T-helper 2 cell treated with Interferon-gamma antibody and Interleukin-4, amounts not matched to agents 5 μg/mL and 100 μg/mL, for 36 hours (primary cell): ENCODE measurements at regions not wholly inside any gene's neighbourhood (a gene's known extent, or its start where the extent isn't known, plus 50 kb on each side); places are given as distances from the start of the nearest gene placed in this dataset.

Experiments used
- DNase-seq: peaks from one replicate; pipeline ENCODE4 v3.0.0; 2021; ENCODE audit warnings: low spot score
- H3K27ac Mint-ChIP-seq: one replicate; pipeline ENCODE4 v1.8.0; 2021; ENCODE audit warnings: mild to moderate bottlenecking, mixed read lengths
- H3K27me3 Mint-ChIP-seq: one replicate; pipeline ENCODE4 v1.8.0; 2021; ENCODE audit warnings: low read depth, mixed read lengths
- H3K36me3 Mint-ChIP-seq: one replicate; pipeline ENCODE4 v1.8.0; 2021; ENCODE audit warnings: low read depth, mixed read lengths
- H3K4me1 Mint-ChIP-seq: one replicate; pipeline ENCODE4 v1.8.0; 2021; ENCODE audit warnings: low read depth, mixed read lengths
- H3K4me3 Mint-ChIP-seq: one replicate; pipeline ENCODE4 v1.8.0; 2022; ENCODE audit warnings: mild to moderate bottlenecking, moderate library complexity, mixed read lengths
- H3K9me3 Mint-ChIP-seq: one replicate; pipeline ENCODE4 v1.8.0; 2021; ENCODE audit warnings: mixed read lengths

DNA sequence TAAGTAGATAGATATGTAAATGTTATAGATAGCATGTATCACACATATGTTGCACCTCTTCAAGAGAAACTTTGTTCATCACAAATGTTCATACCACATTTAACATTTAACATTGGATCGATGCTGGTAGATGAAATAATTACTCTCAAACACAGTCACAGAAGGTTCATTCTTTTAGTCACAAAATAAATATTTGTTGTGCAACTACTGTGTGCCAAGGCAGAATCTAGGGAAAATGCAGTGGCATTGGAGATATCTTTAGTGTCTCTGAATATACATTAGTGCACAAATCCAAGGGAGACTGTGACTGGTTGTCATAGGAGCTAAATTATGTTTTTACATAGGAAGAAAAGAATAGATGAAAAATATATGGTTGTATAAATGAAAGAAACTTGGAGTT is 535.7 kb downstream of the BRINP3 start:
- no peaks in the 10 kb centered on the region for H3K36me3 Mint-ChIP-seq
- H3K27me3 Mint-ChIP-seq = no peaks in the 10 kb centered on the region
- H3K4me3 Mint-ChIP-seq = no peak overlapping the region
- no peak for DNase-seq
- H3K4me1 Mint-ChIP-seq = no peaks in the 10 kb centered on the region
- H3K9me3 Mint-ChIP-seq = peaks cover 12% of the 10 kb centered on the region
- H3K27ac Mint-ChIP-seq = no peak overlapping the region

DNA sequence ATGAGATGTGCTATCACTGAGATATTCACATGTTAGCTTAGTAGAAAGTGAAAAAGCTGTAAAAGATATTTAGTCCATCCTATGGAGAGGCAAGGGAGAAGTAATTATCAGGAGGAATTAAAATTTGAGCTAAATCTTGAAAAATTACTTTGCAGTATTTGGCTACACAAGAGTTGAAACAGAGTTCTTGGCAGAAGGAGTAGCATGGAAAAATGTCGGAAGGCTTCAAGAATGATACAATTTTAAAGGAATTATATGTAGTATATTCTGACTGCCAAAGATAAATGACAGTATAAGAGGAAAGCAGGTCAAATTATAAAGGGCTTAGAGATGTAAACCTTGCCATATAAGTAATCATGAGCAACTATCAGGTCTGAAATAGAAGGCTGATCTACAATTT is 518.9 kb downstream of the BRINP3 start:
- H3K27me3 Mint-ChIP-seq = no peaks in the 10 kb centered on the region
- no peaks in the 10 kb centered on the region for H3K4me1 Mint-ChIP-seq
- H3K36me3 Mint-ChIP-seq = no peaks in the 10 kb centered on the region
- DNase-seq = no peak
- no peak overlapping the region for H3K27ac Mint-ChIP-seq
- peaks cover 3% of the 10 kb centered on the region for H3K9me3 Mint-ChIP-seq
- no peak overlapping the region for H3K4me3 Mint-ChIP-seq

DNA sequence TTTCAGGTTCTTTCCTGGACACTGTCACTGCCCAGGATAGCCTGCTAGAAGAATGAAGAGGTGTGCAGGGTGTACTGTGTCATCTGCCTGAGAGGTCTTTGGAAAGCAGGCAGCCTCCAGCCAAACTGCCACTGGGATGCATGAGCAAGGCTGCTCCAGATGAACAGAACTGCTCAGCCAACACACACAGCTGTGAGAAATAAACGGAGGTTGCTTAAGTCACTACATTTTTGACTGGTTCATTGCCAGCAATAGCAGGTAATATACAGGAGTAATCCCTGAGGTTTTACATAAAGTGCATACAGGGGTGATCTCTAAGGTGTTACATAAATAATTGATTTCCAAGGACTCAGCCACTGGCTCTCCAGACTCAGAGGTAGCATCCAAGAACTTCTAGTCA is 516.9 kb downstream of the BRINP3 start:
- no peak for DNase-seq
- Mint-ChIP-seq H3K4me3 (no peak overlapping the region), H3K27me3 (no peaks in the 10 kb centered on the region), H3K9me3 (peaks cover 3% of the 10 kb centered on the region), H3K4me1 (no peaks in the 10 kb centered on the region), H3K36me3 (no peaks in the 10 kb centered on the region), H3K27ac (no peak overlapping the region)

DNA sequence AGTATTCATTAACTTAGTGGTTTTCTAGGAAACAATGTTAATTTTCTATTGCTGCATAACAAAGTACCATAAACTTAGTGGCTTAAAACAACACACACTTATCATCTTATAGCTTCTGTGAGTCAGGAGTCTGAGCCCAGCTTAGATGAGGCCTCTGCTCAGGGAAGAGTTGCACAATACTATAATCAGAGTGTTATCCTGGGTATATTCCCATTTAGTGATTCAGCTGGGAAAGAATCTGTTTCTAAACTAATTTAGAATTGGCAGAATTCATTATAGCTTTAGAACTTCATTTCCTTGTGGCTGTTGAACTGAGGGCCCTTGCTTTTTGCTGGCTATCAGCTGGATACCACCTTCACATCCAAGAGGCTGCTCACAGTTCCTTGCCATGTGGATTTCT is 515.5 kb downstream of the BRINP3 start:
- Mint-ChIP-seq H3K27me3 (no peaks in the 10 kb centered on the region), H3K4me3 (no peak overlapping the region), H3K36me3 (no peaks in the 10 kb centered on the region), H3K9me3 (peaks cover 3% of the 10 kb centered on the region), H3K27ac (no peak overlapping the region), H3K4me1 (no peaks in the 10 kb centered on the region)
- no peak for DNase-seq

DNA sequence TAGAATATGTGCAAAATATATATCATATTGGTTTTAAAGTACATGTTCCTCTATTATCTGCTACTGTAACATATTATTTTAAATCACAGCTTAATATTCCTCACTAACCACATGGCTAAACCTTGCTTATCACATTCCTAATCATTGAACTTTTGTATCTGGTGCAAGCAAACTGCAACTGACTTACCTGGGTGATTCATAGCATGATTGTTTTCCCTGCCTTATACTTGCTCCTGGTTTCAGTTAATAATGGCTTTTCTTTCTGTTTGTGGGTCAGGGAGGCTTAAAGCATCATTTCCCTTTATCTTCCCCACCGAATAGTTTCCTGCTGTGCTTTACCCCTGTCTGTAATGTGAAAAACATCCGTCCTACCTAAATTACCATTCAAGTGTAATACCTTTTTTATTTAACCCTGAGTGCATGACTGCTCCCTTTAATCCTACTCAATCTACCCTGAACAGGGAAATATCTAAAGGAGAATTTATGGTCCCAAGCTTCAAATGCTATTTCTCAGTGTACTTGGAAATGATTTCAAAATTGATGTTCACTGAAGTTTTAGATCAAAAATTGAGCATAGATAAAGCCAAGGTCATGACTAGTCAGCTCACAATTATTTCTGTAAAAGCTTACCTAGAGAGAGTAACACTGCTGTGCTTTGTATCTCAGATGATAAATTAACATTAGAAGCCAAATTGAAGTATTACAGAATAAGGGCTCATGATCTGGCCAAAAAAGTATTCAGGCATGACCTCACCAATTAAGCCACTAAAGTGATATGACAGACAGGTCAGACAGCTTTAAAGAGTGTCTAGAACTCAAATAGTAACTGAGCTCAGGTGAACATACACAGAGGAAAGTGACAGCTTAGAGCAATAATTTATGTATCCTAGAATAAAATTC is 507.1 kb downstream of the BRINP3 start:
- Mint-ChIP-seq H3K27ac (no peak overlapping the region), H3K9me3 (peaks cover 11% of the 10 kb centered on the region), H3K4me1 (no peaks in the 10 kb centered on the region), H3K4me3 (no peak overlapping the region), H3K36me3 (no peaks in the 10 kb centered on the region), H3K27me3 (no peaks in the 10 kb centered on the region)
- DNase-seq = no peak

DNA sequence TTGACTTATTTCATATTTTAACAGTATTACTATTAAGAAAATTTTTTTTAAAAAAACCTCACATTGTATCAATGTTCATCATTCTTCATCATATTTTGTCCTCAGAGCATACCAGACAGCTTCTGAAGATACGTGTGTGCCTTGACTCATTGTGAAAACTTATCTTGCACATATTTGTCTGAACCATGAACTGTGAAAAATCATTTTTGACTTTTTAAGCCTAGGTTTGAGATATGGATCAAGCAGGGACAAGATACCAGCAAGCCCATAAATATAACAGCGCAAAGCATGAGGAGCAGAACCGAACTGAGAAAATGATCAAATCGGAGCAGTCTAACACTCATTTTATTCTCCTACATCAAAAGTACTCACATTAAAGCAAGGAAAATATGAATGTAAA is 506.0 kb downstream of the BRINP3 start:
- DNase-seq = no peak
- Mint-ChIP-seq H3K4me1 (no peaks in the 10 kb centered on the region), H3K27me3 (no peaks in the 10 kb centered on the region), H3K9me3 (peaks cover 18% of the 10 kb centered on the region), H3K36me3 (no peaks in the 10 kb centered on the region), H3K27ac (no peak overlapping the region), H3K4me3 (no peak overlapping the region)

- H3K36me3 Mint-ChIP-seq = no peaks in the 10 kb centered on the region
- no peaks in the 10 kb centered on the region for H3K27me3 Mint-ChIP-seq
- H3K4me1 Mint-ChIP-seq = no peaks in the 10 kb centered on the region
- DNase-seq = no peak
- peaks cover 29% of the 10 kb centered on the region for H3K9me3 Mint-ChIP-seq
- no peak overlapping the region for H3K4me3 Mint-ChIP-seq
- no peak overlapping the region for H3K27ac Mint-ChIP-seq
Measured at GRCh38 chr1:189977184-189977583, 500.5 kb downstream of the BRINP3 start.

DNA sequence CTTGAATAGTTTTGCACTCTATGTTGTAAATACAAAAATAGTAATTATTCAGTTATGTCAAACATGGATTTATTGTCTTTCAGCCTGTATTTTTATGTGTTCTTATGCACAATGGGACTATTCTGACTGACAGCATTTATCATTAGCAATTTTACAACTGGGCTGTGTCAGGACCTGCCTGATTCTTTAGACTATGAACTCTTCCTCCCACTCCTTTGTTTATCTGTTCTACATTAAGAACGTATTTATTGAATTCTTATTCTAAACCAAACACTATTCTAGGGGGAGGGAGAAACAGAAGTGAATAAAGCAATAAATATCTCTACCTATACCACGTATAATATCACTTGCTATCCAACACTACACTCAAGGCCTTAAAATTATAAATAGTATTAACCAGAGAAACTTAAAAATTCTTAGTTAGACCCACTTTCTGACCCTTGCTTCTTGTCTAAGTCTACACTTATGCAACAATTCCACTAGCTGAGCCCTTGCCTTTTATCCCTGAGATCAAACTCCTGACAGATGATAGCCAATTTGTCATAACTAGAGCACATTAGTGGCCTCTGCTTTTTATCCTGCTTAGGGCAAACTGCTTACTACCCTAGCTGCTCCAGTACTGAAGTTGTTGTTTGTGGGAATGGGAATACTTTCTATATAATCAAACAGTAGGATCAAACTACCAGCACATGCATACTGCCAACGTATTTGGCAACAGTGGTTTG is 494.3 kb downstream of the BRINP3 start:
- Mint-ChIP-seq H3K36me3 (no peaks in the 10 kb centered on the region), H3K9me3 (peaks cover 23% of the 10 kb centered on the region), H3K4me3 (no peak overlapping the region), H3K27me3 (no peaks in the 10 kb centered on the region), H3K27ac (no peak overlapping the region), H3K4me1 (no peaks in the 10 kb centered on the region)
- no peak for DNase-seq

DNA sequence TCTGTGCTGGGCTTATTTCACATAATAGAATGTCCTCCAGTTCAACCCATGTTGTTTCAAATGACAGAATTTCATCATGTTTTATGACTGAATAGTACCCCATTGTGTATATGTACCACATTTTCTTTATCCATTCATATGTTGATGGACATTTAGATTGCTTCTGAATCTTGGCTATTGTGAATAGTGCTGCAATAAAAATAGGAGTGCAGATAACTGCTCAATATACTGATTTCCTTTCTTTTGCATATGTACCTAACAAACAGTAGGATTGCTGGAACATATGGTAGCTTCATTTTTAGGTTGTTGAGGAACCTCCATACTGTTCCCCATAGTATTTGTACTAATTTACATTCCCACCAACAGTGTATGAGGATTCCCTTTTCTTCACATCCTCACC is 491.1 kb downstream of the BRINP3 start:
- Mint-ChIP-seq H3K9me3 (peaks cover 24% of the 10 kb centered on the region), H3K27me3 (no peaks in the 10 kb centered on the region), H3K4me3 (no peak overlapping the region), H3K27ac (no peak overlapping the region), H3K4me1 (no peaks in the 10 kb centered on the region), H3K36me3 (no peaks in the 10 kb centered on the region)
- DNase-seq = no peak

GRCh38 chr1:189987509-189987908 is 490.2 kb downstream of the BRINP3 start:
- H3K9me3 Mint-ChIP-seq = peaks cover 30% of the 10 kb centered on the region

GRCh38 chr1:189992856-189993255 is 484.8 kb downstream of the BRINP3 start:
- H3K36me3 Mint-ChIP-seq = no peaks in the 10 kb centered on the region
- no peaks in the 10 kb centered on the region for H3K27me3 Mint-ChIP-seq
- peaks cover 31% of the 10 kb centered on the region for H3K9me3 Mint-ChIP-seq
- no peak overlapping the region for H3K4me3 Mint-ChIP-seq
- DNase-seq = no peak
- H3K4me1 Mint-ChIP-seq = no peaks in the 10 kb centered on the region
- no peak overlapping the region for H3K27ac Mint-ChIP-seq

More at GRCh38 chr1:189987509-189987908, 490.2 kb downstream of the BRINP3 start:
- Mint-ChIP-seq H3K4me1 (no peaks in the 10 kb centered on the region), H3K27me3 (no peaks in the 10 kb centered on the region), H3K4me3 (no peak overlapping the region), H3K36me3 (no peaks in the 10 kb centered on the region), H3K27ac (no peak overlapping the region)
- no peak for DNase-seq

DNA sequence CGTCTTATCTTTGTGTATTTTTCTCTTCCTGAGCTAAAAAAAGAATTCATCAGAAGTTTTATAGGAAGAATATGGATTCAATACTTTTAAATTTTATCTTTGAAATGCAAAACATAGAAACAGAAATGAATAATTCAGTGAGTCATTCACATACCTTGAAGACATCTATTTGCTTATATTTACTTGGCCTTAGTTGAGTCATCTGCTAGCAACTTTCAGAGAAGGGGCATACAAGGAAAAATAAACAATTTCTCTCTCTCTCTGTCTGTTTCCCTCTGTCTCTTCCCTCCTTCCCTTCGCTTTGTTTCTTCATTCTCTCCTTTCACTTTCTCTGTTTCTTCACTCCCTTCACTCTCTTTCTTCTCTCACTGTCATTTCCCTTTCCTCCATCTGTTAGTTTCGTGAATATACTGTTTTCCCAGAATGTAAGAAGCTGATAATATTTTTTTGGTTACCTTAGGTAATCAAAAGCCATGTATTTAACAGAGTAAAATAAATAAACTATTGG is 477.2 kb downstream of the BRINP3 start:
- H3K4me3 Mint-ChIP-seq = no peak overlapping the region
- H3K27ac Mint-ChIP-seq = no peak overlapping the region
- H3K9me3 Mint-ChIP-seq = peaks cover 14% of the 10 kb centered on the region
- H3K36me3 Mint-ChIP-seq = no peaks in the 10 kb centered on the region
- H3K27me3 Mint-ChIP-seq = no peaks in the 10 kb centered on the region
- H3K4me1 Mint-ChIP-seq = no peaks in the 10 kb centered on the region
- DNase-seq = no peak

- Mint-ChIP-seq H3K4me1 (no peaks in the 10 kb centered on the region), H3K36me3 (no peaks in the 10 kb centered on the region), H3K9me3 (peaks cover 14% of the 10 kb centered on the region), H3K4me3 (no peak overlapping the region), H3K27me3 (no peaks in the 10 kb centered on the region), H3K27ac (no peak overlapping the region)
- no peak for DNase-seq
Measured at GRCh38 chr1:190001187-190001586, 476.5 kb downstream of the BRINP3 start.

DNA sequence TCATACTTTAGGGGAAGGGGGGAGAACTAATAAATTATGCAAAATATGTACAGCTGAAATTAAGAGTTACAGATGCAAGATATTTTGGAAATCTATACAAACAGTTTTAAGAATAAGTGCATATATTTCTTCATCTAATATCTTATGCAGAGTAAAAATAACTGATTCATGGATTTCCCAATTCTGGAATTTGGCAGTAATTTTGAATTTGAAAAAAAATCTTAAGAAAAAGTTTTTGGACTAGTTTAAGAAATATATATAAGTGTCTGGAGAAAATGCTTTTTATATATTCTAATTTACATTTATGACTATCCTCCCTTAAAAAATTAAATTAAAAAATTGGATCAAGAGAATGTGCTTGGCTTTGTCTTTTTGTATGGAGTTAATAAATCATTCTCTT is 474.3 kb downstream of the BRINP3 start:
- H3K4me3 Mint-ChIP-seq = no peak overlapping the region
- no peak for DNase-seq
- no peaks in the 10 kb centered on the region for H3K36me3 Mint-ChIP-seq
- H3K27me3 Mint-ChIP-seq = no peaks in the 10 kb centered on the region
- no peaks in the 10 kb centered on the region for H3K4me1 Mint-ChIP-seq
- H3K27ac Mint-ChIP-seq = no peak overlapping the region
- H3K9me3 Mint-ChIP-seq = peaks cover 17% of the 10 kb centered on the region
